ENCODE measurements at regions not wholly inside any gene's neighbourhood (a gene's known extent, or its start where the extent isn't known, plus 50 kb on each side); places are given as distances from the start of the nearest gene placed in this dataset.
A peak's percentile ranks its signal among the peaks of the same experiment; 100 is the strongest.

- no peak for TF ChIP-seq CTCF (IDR thresholded peaks at IDR 0.05; ENCODE audit: control insufficient read depth, extremely low read depth, insufficient read depth)
- H3K4me3 ChIP-seq (ENCODE audit: low read depth, low read length), result no peak overlapping the region
- peak; percentile 28 for DNase-seq (ENCODE audit: low read depth)
Observed at GRCh38 chr3:150168698-150169097, 198.0 kb upstream of the PFN2 start.

- DNase-seq (ENCODE audit: low read depth), result no peak
- no peak for TF ChIP-seq CTCF (IDR thresholded peaks at IDR 0.05; ENCODE audit: control insufficient read depth, extremely low read depth, insufficient read depth)
- H3K4me3 ChIP-seq (ENCODE audit: low read depth, low read length), result no peak overlapping the region
Observed at GRCh38 chr3:150165396-150166094, 194.8 kb upstream of the PFN2 start.

- no peak for DNase-seq (ENCODE audit: low read depth)
- TF ChIP-seq CTCF (IDR thresholded peaks at IDR 0.05; ENCODE audit: control insufficient read depth, extremely low read depth, insufficient read depth), result no peak
- H3K4me3 ChIP-seq (ENCODE audit: low read depth, low read length), result no peak overlapping the region
Observed at GRCh38 chr3:150161011-150161410, 190.3 kb upstream of the PFN2 start.

- TF ChIP-seq CTCF (IDR thresholded peaks at IDR 0.05; ENCODE audit: control insufficient read depth, extremely low read depth, insufficient read depth), result no peak
- DNase-seq (ENCODE audit: low read depth), result no peak
Observed at GRCh38 chr3:150158943-150159625, 188.4 kb upstream of the PFN2 start.

GRCh38 chr3:150152567-150152966, 181.9 kb upstream of the PFN2 start:
- DNase-seq (ENCODE audit: low read depth), result no peak
- no peak for TF ChIP-seq CTCF (IDR thresholded peaks at IDR 0.05; ENCODE audit: control insufficient read depth, extremely low read depth, insufficient read depth)
- no peak overlapping the region for H3K4me3 ChIP-seq (ENCODE audit: low read depth, low read length)

More at GRCh38 chr3:150158943-150159625, 188.4 kb upstream of the PFN2 start:
- H3K4me3 ChIP-seq (ENCODE audit: low read depth, low read length), result no peak overlapping the region

GRCh38 chr3:150150633-150151032, 179.9 kb upstream of the PFN2 start:
- TF ChIP-seq CTCF (IDR thresholded peaks at IDR 0.05; ENCODE audit: control insufficient read depth, extremely low read depth, insufficient read depth), result no peak
- no peak overlapping the region for H3K4me3 ChIP-seq (ENCODE audit: low read depth, low read length)
- no peak for DNase-seq (ENCODE audit: low read depth)

Measured in LNCaP clone FGC (cell line).